HG02571 (cell line): ENCODE measurements at regions not wholly inside any gene's neighbourhood (a gene's known extent, or its start where the extent isn't known, plus 50 kb on each side); places are given as distances from the start of the nearest gene placed in this dataset.
"Not testable (repeated sequence)": the region's sequence is repeated elsewhere in the genome, so short reads cannot be mapped to it uniquely, and the experiment has no call there.

Experiments
- ATAC-seq: cut with Tn5 transposase; IDR thresholded peaks from one replicate; pipeline ENCODE4 v1.9.1; 2021; ENCODE audit warnings: mild to moderate bottlenecking, moderate library complexity; ENCODE audit not compliant: unreplicated experiment

- ATAC-seq = not testable (repeated sequence)
These were observed 1160.7 kb downstream of the PCDH7 start for GRCh38 chr4:31880837-31881236.

- ATAC-seq = no peak
These were observed 1176.2 kb downstream of the PCDH7 start for GRCh38 chr4:31896349-31896748.

DNA sequence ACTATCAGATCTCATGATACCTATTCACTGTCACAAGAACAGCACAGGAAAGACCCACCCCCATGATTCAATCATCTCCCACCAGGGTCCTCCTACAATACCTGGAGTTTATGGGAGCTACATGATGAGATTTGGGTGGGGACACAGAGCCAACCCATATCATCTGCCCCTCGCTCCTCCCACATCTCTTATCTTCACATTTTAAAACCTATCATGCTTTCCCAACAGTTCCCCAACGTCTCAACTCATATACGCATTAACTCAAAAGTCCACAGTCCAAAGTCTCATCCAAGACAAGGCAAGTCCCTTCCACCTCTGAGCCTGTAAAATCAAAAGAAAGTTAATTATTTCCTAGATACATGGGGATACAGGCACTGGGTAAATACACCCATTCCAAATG is 1185.2 kb downstream of the PCDH7 start:
- ATAC-seq = no peak

- no peak for ATAC-seq
These were observed 1188.1 kb downstream of the PCDH7 start for GRCh38 chr4:31908261-31908660.

DNA sequence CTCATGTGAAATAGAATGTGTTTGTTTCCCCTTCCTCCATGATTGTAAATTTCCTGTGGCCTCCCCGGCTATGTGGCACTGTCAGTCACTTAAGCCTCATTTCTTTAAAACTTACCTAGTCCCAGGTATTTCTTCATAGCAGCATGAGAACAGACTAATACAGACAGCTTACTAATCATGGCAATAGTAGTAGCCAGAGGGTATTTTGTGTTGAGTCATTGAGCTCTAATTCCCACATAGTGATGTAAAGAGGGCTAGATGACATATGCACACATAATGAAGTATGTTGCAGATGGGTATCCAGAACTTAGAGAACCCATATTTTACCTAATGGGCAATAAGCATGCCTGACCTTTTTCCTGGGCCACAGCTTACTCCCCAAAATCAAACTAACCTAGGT is 1197.2 kb downstream of the PCDH7 start:
- ATAC-seq = no peak

- no peak for ATAC-seq
These were observed 1198.7 kb downstream of the PCDH7 start for GRCh38 chr4:31918891-31919290.

- no peak for ATAC-seq
These were observed 1203.5 kb downstream of the PCDH7 start for GRCh38 chr4:31923634-31924033.

DNA sequence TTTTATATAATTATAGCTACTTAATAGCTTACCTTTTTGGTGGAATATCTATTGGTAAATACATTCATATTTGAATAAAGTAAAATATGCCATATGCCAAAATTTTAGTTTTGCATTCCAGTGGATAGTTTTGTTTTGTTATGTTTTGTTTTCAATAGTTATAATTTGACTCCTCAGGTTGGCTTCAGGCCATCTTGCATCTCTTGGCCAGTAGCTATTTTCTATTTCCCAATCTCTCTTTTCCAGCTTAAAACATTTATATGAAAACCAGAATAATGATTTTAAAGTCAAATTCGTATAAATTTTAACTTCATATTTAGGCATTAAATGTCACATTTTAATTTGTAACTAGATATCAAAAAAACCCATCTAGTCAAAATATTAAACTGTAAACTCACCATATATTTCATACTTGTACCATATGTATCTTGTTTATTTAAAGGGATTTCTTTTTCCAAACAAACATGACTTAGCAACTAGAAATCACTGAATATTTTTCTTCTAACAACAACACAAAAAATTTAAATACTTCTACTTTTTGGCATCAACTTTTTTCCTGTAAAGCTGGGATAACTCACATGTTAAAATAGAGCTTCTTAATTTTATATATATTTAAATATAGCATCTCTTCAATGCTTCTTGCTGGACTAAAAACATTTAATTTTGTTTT is 1209.6 kb downstream of the PCDH7 start:
- no peak for ATAC-seq

- no peak for ATAC-seq
These were observed 1226.3 kb downstream of the PCDH7 start for GRCh38 chr4:31946456-31946855.

GRCh38 chr4:31947101-31947500 is 1226.9 kb downstream of the PCDH7 start:
- ATAC-seq = no peak

DNA sequence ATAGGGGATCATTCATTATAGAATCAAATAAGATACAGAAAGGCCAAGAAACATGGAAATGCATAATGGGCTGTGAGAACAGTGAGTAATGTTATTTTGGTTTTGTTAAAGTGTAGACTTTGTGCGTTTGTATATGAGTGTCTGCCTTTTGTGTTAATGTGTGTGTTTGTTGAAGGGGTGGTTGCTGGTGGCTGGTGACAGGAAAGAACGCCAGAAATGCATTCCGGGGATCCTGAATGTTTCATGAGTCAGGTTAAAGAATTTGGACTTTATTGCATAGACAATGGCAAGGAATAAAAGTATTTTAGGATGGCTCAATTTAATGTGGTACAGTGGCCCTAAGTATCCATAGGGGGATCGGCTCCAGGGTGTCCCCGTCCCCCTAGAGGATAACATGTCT is 1228.9 kb downstream of the PCDH7 start:
- ATAC-seq = no peak

GRCh38 chr4:31955346-31955745 is 1235.2 kb downstream of the PCDH7 start:
- ATAC-seq = no peak

DNA sequence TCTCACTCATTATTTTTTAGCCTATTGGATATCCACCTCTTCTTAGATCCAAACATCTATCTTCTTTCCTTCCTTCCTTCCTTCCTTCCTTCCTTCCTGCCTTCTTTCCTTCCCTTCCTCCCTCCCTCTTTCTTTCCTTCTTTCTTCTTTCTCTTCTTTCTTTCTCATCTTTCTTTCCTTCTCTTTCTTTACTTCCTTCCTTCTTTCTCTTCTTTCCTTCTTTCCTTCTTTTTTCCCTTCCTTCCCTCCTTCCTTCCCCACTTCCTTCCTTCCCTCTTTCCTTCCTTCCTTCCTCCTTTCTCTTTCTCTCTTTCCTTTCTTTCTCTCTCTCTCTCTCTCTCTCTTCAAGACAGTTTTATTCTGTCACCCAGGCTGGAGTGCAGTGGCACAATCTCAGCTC is 1239.8 kb downstream of the PCDH7 start:
- ATAC-seq = no peak

DNA sequence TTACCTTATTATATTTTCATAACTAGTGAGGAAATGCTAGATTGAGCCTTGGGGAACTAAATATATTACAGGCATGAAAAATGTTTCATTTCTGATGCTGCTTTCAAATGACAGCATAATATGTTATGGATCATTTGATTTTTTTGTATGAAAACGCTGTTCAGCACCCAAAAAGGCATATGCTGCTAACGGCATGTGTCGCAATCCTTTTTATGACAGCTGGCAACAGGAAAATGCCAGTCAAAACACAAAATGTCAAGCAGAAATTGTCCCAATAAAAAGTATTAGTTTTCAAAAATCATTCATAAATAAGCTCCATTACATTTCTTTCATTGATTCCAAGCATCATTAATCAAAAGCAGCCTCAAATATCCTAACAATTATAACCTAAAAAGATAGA is 1244.5 kb downstream of the PCDH7 start:
- ATAC-seq = no peak

- ATAC-seq = no peak
These were observed 1248.7 kb downstream of the PCDH7 start for GRCh38 chr4:31968842-31969241.

- no peak for ATAC-seq
These were observed 1254.4 kb downstream of the PCDH7 start for GRCh38 chr4:31974490-31975002.

- no peak for ATAC-seq
These were observed 1259.8 kb downstream of the PCDH7 start for GRCh38 chr4:31979988-31980387.

GRCh38 chr4:31983246-31983645 is 1263.1 kb downstream of the PCDH7 start:
- ATAC-seq = no peak

GRCh38 chr4:31983677-31984076 is 1263.5 kb downstream of the PCDH7 start:
- no peak for ATAC-seq

- no peak for ATAC-seq
These were observed 1264.7 kb downstream of the PCDH7 start for GRCh38 chr4:31984872-31985271.

DNA sequence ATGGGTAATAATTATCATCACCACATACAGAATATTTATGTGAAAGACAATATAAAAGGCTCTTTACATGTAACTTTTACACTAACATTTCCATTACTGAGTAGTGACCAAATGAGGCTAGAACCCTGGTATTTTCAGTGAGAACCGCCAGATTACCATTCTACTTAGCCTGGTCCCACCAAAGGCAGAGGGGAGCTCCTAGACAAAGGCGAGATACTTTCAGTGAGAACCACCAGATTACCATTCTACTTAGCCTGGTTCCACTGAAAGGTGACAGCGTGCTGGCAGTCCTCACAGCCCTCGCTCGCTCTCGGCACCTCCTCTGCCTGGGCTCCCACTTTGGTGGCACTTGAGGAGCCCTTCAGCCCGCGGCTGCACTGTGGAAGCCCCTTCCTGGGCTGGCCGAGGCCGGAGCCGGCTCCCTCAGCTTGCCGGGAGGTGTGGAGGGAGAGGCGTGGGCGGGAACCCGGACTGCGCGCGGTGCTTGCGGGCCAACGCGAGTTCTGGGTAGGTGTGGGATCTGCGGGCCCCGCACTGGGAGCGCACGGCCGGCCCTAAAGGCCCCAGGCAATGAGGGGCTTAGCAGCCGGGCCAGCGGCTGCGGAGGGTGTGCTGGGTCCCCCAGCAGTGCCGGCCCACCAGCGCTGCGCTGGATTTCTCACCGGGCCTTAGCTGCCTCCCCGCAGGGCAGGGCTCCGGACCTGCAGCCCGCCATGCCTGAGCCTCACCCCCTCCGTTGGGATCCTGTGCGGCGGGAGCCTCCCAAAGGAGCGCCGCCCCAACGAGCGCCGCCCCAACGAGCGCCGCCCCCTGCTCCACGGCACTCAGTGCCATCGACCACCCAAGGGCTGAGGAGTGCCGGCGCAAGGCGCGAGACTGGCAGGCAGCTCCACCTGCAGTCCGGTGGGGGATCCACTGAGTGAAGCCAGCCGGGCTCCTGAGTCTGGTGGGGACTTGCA is 1276.1 kb downstream of the PCDH7 start:
- ATAC-seq = no peak

GRCh38 chr4:31998807-31999206 is 1278.6 kb downstream of the PCDH7 start:
- no peak for ATAC-seq
